Activated CD8-positive, alpha-beta T cell treated with anti-CD3 and anti-CD28 coated beads for 36 hours (primary cell): ENCODE measurements at regions not wholly inside any gene's neighbourhood (a gene's known extent, or its start where the extent isn't known, plus 50 kb on each side); places are given as distances from the start of the nearest gene placed in this dataset.

ENCODE experiments used
- ATAC-seq: fragments of 200-7000 bp; cut with Tn5 transposase; one replicate; pipeline ENCODE4 v1.10.0; 2021; ENCODE audit warnings: mild to moderate bottlenecking, moderate library complexity
- CTCF ChIA-PET: fragments of 350-600 bp; sonication (Branson Sonifier 250); formaldehyde crosslinking; loops from one replicate; lab custom pipeline; 2021; ENCODE audit warnings: antibody characterized with exemption; lab: Charles Lee
- POLR2A ChIA-PET: fragments of 350-600 bp; sonication (Branson Sonifier 250); formaldehyde crosslinking; loops from one replicate; lab custom pipeline; 2021; ENCODE audit warnings: antibody characterized with exemption; lab: Charles Lee
- DNase-seq: peaks from one replicate; pipeline ENCODE4 v3.0.0-alpha.2; 2020
- H3K27ac Mint-ChIP-seq: one replicate; pipeline ENCODE4 v1.8.0; 2021; ENCODE audit warnings: mild to moderate bottlenecking, mixed read lengths
- H3K27me3 Mint-ChIP-seq: one replicate; pipeline ENCODE4 v1.8.0; 2021; ENCODE audit warnings: mixed read lengths
- H3K36me3 Mint-ChIP-seq: one replicate; pipeline ENCODE4 v1.8.0; 2021; ENCODE audit warnings: low read depth, mixed read lengths
- H3K4me1 Mint-ChIP-seq: one replicate; pipeline ENCODE4 v1.8.0; 2021; ENCODE audit warnings: low read depth, mixed read lengths
- H3K4me3 Mint-ChIP-seq: one replicate; pipeline ENCODE4 v1.8.0; 2021; ENCODE audit warnings: mild to moderate bottlenecking, moderate library complexity, mixed read lengths
- H3K9me3 Mint-ChIP-seq: one replicate; pipeline ENCODE4 v1.8.0; 2021; ENCODE audit warnings: mixed read lengths
- intact Hi-C: fragments of 100-400 bp; cut with micrococcal nuclease; formaldehyde crosslinking; loops from one replicate; pipeline ENCODE4 v1.10.0; 2022
- TF ChIP-seq, protein P1 (sequence below): fragments of 200-600 bp; IDR thresholded peaks from one replicate; pipeline ENCODE4 v1.8.0; 2022; ENCODE audit warnings: antibody characterized with exemption, mild to moderate bottlenecking

DNA sequence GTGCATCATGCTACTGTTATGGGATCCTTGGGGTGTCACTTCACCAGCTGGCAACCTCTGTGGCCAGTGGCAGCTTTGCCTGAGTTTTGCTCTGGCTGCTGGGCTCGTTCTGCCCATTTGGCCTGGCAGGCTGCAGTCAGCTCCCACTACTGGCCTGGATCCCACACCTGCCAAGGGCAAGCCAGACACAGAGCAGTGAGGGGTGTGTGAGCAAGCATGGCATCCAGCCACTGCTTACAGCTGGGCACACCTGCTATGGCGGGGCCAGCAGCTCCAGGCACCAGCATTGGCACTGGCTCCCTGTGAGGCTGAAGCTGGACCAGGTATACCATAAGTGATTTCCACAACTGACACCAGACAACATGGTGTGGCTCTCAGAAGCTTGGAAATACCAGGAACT lies 183.4 kb downstream of the NPFFR2 start:
- Mint-ChIP-seq H3K4me1 (no peaks in the 10 kb centered on the region), H3K36me3 (no peaks in the 10 kb centered on the region), H3K27ac (no peak overlapping the region), H3K4me3 (no peak overlapping the region), H3K9me3 (no peaks in the 10 kb centered on the region), H3K27me3 (no peaks in the 10 kb centered on the region)
- ChIA-PET POLR2A (no interaction called here), CTCF (no interaction called here)
- DNase-seq (no peak), ATAC-seq (no peak)
- TF ChIP-seq, protein P1, sequence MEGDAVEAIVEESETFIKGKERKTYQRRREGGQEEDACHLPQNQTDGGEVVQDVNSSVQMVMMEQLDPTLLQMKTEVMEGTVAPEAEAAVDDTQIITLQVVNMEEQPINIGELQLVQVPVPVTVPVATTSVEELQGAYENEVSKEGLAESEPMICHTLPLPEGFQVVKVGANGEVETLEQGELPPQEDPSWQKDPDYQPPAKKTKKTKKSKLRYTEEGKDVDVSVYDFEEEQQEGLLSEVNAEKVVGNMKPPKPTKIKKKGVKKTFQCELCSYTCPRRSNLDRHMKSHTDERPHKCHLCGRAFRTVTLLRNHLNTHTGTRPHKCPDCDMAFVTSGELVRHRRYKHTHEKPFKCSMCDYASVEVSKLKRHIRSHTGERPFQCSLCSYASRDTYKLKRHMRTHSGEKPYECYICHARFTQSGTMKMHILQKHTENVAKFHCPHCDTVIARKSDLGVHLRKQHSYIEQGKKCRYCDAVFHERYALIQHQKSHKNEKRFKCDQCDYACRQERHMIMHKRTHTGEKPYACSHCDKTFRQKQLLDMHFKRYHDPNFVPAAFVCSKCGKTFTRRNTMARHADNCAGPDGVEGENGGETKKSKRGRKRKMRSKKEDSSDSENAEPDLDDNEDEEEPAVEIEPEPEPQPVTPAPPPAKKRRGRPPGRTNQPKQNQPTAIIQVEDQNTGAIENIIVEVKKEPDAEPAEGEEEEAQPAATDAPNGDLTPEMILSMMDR: no peak
- intact Hi-C loops: no loop called here

DNA sequence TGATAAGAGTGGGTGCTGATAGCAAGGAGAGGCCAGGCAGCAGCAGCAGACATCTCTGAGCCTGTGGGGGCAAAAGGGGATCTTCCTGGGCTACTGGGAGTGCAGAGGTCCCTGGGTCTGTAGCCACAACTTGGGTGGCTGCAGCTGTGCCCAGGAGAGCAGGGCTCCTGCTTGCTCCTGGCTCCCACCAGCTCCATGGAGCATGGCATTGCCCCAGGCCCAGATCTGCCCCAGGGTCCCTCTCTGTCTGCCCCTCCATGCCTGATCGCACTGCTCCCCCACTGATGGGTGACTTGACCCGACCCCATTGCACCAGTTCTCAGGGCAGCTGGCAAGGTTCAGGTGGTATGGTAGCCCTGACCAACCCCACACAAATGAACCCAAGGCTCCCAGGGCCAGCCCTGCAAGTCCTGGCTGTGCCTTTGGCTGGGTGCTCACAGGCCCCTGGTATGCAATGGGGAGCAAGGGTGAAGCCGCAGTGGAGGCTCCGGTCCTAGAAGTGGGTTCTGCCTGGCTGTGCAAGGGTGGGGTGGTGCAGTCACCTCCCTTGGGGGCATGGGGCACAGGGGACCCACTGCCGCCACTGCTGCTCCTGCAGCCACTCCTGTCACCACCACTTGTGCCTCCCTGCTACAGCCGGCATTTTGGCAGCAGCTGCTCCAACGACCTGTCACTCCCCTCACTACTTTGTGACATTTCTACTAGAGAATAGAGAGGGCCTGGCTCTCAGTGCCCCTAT lies 184.9 kb downstream of the NPFFR2 start:
- no peak for DNase-seq

DNA sequence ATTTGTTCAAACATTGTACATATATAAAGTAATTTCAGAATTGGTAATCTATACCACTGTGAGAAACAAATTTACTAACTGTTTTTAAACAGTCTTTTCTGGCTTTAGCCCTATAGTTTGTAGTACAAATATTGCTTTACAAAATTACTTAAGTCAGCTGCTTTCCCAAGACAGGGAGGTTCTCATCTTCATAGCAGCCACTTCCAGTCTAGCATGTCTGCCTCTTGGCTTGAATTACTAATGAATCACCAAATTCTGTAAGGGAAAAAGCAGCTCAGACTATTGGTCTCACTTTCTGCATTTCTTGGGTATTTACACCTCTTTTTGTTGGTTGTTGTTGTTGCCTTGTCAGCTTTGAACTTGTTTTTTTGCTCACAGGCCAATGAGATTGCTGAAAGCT lies 187.2 kb downstream of the NPFFR2 start:
- POLR2A ChIA-PET: interaction anchor here (0.8 kb wide), 1 partner anchor 40 kb away, joined by 3 read pairs; no protein-coding TSS in a partner anchor
- TF ChIP-seq, protein P1: no peak
- intact Hi-C loops: no loop called here
- Mint-ChIP-seq H3K4me1 (no peaks in the 10 kb centered on the region), H3K36me3 (no peaks in the 10 kb centered on the region), H3K4me3 (no peak overlapping the region), H3K27ac (no peak overlapping the region), H3K27me3 (peaks cover 2% of the 10 kb centered on the region), H3K9me3 (no peaks in the 10 kb centered on the region)
- DNase-seq (no peak), ATAC-seq (no peak)
- CTCF ChIA-PET: interaction anchor here (1.2 kb wide), 1 partner anchor 20 kb away, joined by 3 read pairs; no protein-coding TSS in a partner anchor

More for the DNA sequence above, 184.9 kb downstream of the NPFFR2 start:
- POLR2A ChIA-PET: no interaction called here
- Mint-ChIP-seq H3K4me1 (no peaks in the 10 kb centered on the region), H3K27ac (no peak overlapping the region), H3K27me3 (no peaks in the 10 kb centered on the region), H3K36me3 (no peaks in the 10 kb centered on the region), H3K4me3 (no peak overlapping the region), H3K9me3 (no peaks in the 10 kb centered on the region)
- no peak for ATAC-seq
- TF ChIP-seq, protein P1: no peak
- intact Hi-C loops: no loop called here
- CTCF ChIA-PET: no interaction called here
